Hindlimb muscle (tissue), 1 donor: ENCODE measurements at regions not wholly inside any gene's neighbourhood (a gene's known extent, or its start where the extent isn't known, plus 50 kb on each side); places are given as distances from the start of the nearest gene placed in this dataset.

Experiments used
- DNase-seq: peaks from one replicate; pipeline ENCODE4 v3.0.0-alpha.2; 2013

DNA sequence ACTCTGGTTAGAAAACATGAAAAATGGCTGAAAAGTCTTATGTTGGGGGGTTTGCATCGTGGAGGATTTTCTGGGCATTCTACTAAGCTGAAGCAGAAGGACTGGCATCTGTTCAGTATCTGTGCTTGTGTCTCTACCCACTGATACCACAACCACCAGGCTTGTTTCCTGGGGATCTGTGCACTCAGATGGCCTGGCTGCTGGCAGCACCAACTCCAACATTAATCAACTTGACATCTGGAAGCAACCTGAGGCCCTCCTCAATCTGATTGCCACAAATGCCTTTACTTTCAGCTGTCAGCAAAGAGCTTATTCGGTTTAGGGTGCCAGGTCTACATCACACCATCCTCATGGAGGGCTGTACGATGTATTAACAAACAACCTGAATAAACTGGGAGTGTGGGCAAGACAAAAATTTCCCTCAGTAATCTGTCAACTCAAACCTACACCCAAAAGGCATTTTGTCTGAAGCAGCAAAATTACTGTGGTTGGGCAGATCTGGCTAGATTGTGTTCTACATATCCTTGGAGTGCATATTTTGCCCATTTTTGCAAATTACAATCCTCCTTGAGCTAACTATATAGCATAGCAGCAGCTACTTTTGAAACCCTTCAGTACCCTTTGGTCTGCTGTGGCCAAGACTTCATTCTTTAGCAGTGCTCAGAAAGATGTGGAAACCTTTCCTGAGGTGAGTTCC is 74.6 kb downstream of the FOXD1 start:
- DNase-seq: no peak

DNA sequence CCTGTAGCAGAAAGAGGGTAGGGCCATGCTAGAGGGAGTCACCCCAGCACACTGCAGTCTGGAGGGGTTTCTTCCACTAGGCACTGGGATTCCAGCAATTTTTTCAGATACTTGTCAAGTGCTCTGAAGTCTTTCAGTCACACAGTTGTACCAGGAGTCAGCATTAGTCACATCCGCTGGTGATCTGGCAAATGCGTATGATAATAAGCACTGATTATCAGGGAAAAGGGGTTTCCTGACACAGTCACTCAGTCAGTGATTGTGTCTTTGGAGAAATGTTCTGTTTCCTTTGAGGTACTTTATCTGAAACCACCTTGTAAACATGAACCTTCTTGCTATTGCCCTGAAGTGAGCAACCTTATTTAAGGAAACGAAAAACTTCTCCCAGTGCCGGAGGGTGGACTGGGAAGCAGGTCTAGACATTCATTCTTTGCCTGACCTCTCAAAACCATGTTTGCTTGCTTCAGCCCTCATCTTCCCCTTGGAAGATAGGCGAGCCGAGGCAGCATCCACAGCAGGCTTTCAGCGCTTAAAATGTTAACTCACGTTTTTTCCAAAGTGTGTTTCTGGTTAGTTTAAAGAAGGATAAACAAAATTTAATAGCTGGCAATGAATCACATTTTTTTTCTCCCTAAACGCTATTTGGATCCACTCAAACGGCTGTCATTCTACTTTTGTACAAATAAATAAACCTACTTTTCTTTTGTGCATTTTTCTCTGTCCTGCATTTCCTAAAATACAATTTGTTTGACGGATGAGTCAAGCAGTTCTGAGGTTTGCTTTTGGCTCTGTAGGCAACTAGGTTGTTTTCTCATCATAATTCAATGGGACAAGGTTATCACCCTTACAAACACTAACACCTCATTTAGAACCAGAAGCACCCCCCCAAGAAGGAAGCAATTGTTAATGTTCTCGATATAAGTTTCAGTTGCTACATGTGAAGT is 77.7 kb downstream of the FOXD1 start:
- no peak for DNase-seq

DNA sequence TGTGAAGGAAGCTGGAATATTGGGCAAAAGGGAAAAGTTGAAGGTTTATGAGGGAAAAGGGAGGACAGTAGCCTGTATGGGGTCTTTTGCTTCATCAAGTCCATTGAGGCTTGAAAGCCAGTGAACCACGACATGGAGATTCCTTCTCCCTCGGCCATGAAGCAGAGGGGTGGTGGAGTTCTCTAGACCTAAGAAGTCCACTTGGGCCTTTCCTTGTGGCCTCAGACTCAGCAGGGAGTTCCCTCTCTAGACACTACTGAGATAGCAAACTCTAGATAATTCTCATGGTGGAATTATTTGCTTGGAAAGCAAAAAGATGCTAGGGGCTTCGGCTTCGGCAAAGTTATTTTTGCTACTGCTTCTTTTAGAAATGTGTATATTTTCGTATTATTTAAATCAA is 78.5 kb downstream of the FOXD1 start:
- no peak for DNase-seq

- DNase-seq: peak; percentile 47
Measured at GRCh38 chr5:73369278-73369677, 79.3 kb downstream of the FOXD1 start.

- DNase-seq: no peak
Measured at GRCh38 chr5:73367650-73368049, 80.9 kb downstream of the FOXD1 start.

GRCh38 chr5:73365990-73366667 is 82.4 kb downstream of the FOXD1 start:
- no peak for DNase-seq

DNA sequence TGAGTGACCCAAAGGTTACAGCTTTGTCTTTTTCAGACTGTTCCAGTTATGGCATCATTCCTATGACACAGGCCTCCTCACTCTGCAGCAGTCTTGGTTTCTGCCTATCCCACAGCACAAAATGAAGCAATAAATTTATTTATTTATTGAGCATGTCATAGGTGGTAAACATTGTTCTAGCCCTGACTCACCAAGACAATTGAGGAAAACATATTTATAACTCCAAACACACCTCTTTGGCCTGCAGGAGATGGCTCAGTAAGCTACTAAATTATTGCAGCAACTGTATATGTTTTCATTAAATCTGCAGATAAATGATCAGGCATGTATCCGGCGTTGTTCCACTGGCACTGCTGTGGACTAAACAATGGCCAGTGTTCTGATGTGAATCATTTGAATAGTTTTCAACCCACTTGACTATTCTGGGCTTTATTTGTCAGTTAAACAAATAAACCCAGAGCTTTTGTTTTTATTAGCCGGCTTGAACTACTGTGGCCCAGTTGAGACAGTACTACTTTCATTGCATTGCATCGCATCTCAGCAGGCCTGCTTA is 83.2 kb downstream of the FOXD1 start:
- DNase-seq: no peak

GRCh38 chr5:73363911-73364730 is 84.5 kb downstream of the FOXD1 start:
- no peak for DNase-seq

DNA sequence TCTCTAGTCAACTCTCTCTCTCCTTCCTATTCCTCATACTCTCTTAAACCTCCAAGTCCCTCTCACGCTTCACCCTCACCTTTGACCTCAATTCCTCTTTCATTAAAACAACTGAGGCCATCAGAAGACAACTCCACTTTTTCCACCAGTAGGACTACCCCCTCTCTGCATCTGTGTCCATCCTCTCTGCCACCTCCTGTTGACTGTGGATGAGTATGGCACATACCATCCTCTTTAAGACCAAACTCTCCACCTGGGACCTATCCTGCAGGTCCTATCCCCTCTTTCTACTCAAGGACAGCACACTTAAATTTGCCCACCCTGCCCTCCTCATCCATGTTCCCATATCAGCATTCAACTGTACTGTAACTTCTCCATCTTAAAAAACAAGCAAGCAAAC is 89.2 kb downstream of the FOXD1 start:
- no peak for DNase-seq

DNA sequence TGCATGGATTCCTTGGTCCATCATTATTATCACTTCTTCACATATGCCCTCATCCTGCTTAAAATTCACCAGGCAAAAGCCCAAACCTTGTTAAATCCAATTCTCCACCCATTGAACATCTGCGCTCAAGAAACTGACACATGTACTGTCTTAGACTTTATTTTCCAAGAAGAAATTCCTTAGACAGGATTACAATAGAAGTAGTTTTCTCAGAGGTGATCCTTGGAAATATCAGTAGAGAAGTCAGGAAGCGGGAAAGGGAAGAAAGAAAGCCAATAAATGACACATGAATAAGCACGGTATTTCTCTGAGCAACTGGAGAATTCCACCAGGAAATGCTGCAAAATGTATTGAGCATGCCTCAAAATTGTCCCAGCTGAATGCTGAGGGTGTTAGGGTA is 90.2 kb downstream of the FOXD1 start:
- DNase-seq: no peak

GRCh38 chr5:73357576-73357975 is 91.0 kb downstream of the FOXD1 start:
- DNase-seq: no peak

DNA sequence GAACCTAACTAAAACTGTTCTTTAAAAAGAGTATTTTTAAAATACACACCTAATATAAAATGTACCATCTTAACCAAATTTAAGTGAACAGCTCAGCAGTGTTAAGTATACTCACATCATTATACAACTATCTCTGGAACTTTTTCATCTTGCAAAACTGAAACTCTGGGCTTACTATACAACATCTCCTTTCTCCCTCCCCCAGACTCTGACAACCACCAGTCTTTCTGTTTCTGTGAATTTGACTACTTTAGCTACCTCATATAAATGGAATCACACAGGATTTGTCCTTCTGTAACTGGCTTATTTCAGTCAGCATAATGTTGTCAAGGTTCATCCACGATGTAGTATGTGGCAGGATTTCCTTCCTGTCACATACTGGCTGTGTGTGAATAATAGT is 93.5 kb downstream of the FOXD1 start:
- DNase-seq: no peak

- no peak for DNase-seq
Measured at GRCh38 chr5:73354406-73354805, 94.2 kb downstream of the FOXD1 start.

- no peak for DNase-seq
Measured at GRCh38 chr5:73352649-73353230, 95.8 kb downstream of the FOXD1 start.

DNA sequence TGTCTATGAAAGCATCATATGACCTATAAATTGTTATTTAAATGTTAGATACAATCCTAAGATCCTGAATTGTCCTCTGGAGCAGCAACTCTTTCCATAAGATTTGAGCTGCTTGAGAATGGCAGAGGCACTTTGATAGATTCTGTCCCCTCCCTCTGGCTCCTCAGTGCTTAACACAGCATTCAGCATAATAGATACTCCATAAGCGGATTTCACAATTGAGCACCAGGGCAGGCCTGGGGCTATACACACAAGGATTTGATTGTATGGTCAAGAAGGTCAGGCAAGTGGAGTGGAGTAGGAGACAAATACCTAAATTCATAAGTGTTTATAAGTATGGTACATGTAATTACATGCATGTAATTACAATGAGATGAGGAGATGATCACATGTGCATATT is 96.3 kb downstream of the FOXD1 start:
- no peak for DNase-seq

GRCh38 chr5:73351593-73351992 is 97.0 kb downstream of the FOXD1 start:
- DNase-seq: no peak

DNA sequence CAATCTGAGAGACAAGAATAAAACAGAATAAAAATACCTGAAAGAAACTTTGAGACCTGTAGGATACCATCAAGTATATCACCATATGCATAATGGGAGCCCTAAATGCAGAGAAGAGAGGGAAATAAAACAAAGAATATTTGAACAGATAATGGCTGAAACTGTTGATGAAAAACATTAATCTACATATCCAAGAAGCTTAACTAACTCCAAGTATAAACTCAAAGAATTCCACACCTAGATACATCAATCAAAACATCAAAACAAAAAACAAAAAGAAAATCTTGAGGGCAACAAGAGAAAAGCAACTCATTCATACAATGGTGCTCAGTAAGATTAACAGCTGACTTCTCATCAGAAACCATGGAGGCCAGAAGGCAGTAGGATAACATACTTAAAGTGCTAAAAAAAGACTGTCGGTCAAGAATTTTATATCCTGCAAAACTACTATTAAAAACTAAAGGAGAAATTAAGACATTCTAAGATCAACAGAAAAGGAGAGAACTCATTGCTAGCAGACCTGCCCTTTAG is 101.6 kb downstream of the FOXD1 start:
- no peak for DNase-seq

DNA sequence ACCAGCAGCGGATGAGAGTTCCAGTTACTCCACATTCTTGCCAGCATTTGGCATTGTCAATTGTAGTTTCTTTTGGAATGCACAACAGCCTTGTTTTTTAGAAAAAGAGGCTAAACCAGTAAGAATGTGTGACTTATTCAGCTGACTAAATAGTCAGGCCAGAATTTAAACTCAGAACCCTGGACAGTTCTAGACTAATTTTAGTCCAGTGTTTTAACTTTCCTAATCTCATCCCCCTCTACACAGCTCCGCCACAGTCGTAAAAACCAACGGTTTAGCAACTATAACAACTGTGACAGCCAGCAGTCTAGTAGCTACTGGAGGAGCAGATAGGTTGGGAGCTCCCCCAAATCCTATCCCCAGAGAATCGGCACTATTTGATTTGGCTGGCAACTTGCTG is 103.7 kb downstream of the FOXD1 start:
- no peak for DNase-seq

GRCh38 chr5:73339711-73340110 is 108.9 kb downstream of the FOXD1 start:
- DNase-seq: no peak

GRCh38 chr5:73339051-73339575 is 109.5 kb downstream of the FOXD1 start:
- DNase-seq: no peak
